ENCODE measurements at regions not wholly inside any gene's neighbourhood (a gene's known extent, or its start where the extent isn't known, plus 50 kb on each side); places are given as distances from the start of the nearest gene placed in this dataset.

GRCh38 chr1:166616206-166616605, 223.1 kb upstream of the POGK start:
- WGBS, 2 donors, result 86 to 97% methylated on average over 1 of the region's 1 CpG
- TF ChIP-seq CTCF (IDR thresholded peaks at IDR 0.05), result no peak
- intact Hi-C loops (cut with DNase I), result no loop called here

GRCh38 chr1:166626711-166627110, 212.6 kb upstream of the POGK start:
- ATAC-seq (no peak), DNase-seq (no peak)
- no peaks in the 10 kb centered on the region for H3K36me3 ChIP-seq
- intact Hi-C loops (cut with DNase I), result loop anchor here in 1 of 10 donors (10.0 kb wide), 1 partner anchor 58 kb away; no protein-coding TSS in a partner anchor
- no peaks in the 10 kb centered on the region for H3K27me3 ChIP-seq
- no peaks in the 10 kb centered on the region for H3K9me3 ChIP-seq
- H3K27ac ChIP-seq, result no peak overlapping the region
- no peaks in the 10 kb centered on the region for H3K4me1 ChIP-seq
- 85 to 87% methylated on average over 1 of the region's 1 CpG for WGBS, 2 donors
- H3K4me3 ChIP-seq, result no peak overlapping the region
- no peak for TF ChIP-seq CTCF (IDR thresholded peaks at IDR 0.05)

More at GRCh38 chr1:166616206-166616605, 223.1 kb upstream of the POGK start:
- DNase-seq, result no peak
- H3K27ac ChIP-seq, result no peak overlapping the region
- no peaks in the 10 kb centered on the region for H3K9me3 ChIP-seq
- H3K4me3 ChIP-seq, result no peak overlapping the region
- H3K36me3 ChIP-seq, result no peaks in the 10 kb centered on the region
- H3K27me3 ChIP-seq, result no peaks in the 10 kb centered on the region
- no peaks in the 10 kb centered on the region for H3K4me1 ChIP-seq
- ATAC-seq, result no peak

GRCh38 chr1:166627558-166627957, 211.7 kb upstream of the POGK start:
- no peaks in the 10 kb centered on the region for H3K4me1 ChIP-seq
- intact Hi-C loops (cut with DNase I), result loop anchor here in 1 of 10 donors (10.0 kb wide), 1 partner anchor 57 kb away; no protein-coding TSS in a partner anchor
- H3K9me3 ChIP-seq, result no peaks in the 10 kb centered on the region
- 64 to 65% methylated on average over 4 of the region's 4 CpGs for WGBS, 2 donors
- H3K4me3 ChIP-seq, result no peak overlapping the region
- ATAC-seq, result no peak
- DNase-seq, result no peak
- no peak for TF ChIP-seq CTCF (IDR thresholded peaks at IDR 0.05)
- no peaks in the 10 kb centered on the region for H3K27me3 ChIP-seq
- H3K27ac ChIP-seq, result no peak overlapping the region
- no peaks in the 10 kb centered on the region for H3K36me3 ChIP-seq

GRCh38 chr1:166628259-166628658, 211.0 kb upstream of the POGK start:
- 74 to 87% methylated on average over 1 of the region's 1 CpG for WGBS, 2 donors
- ATAC-seq, result no peak

More at GRCh38 chr1:166628259-166628658, 211.0 kb upstream of the POGK start:
- DNase-seq, result no peak
- Histone ChIP-seq H3K4me3 (no peak overlapping the region), H3K27ac (no peak overlapping the region), H3K9me3 (no peaks in the 10 kb centered on the region), H3K36me3 (no peaks in the 10 kb centered on the region), H3K4me1 (no peaks in the 10 kb centered on the region), H3K27me3 (no peaks in the 10 kb centered on the region)
- TF ChIP-seq CTCF (IDR thresholded peaks at IDR 0.05), result no peak
- intact Hi-C loops (cut with DNase I), result loop anchor here in 1 of 10 donors (10.0 kb wide), 1 partner anchor 57 kb away; no protein-coding TSS in a partner anchor

All from heart right ventricle (tissue), 16 donors.